SK-N-SH treated with all-trans-retinoic acid at 6 μM for 48 hours (cell line): ENCODE measurements at regions not wholly inside any gene's neighbourhood (a gene's known extent, or its start where the extent isn't known, plus 50 kb on each side); places are given as distances from the start of the nearest gene placed in this dataset.

Source experiments
- ARNTL ChIP-seq: fragments of 450-650 bp; formaldehyde crosslinking; IDR thresholded peaks from 2 replicates; pipeline ENCODE4 v1.5.0; 2020; ENCODE audit warnings: low read depth, mild to moderate bottlenecking, moderate library complexity, borderline replicate concordance
- BACH2 ChIP-seq: fragments of 250-450 bp; sonication (Bioruptor Pico); IDR thresholded peaks from 2 replicates; pipeline ENCODE4 v1.9.0; 2021; ENCODE audit warnings: mild to moderate bottlenecking, borderline replicate concordance
- PPARA ChIP-seq: fragments of 250-450 bp; sonication (Bioruptor Pico); IDR thresholded peaks from 2 replicates; pipeline ENCODE4 v1.5.0; 2020; ENCODE audit warnings: mild to moderate bottlenecking, borderline replicate concordance
- SNAI2 ChIP-seq: fragments of 250-450 bp; sonication (Bioruptor Pico); IDR thresholded peaks from 2 replicates; pipeline ENCODE4 v1.5.0; 2020; ENCODE audit warnings: mild to moderate bottlenecking, moderate library complexity
- ZNF8 ChIP-seq: fragments of 450-650 bp; formaldehyde crosslinking; IDR thresholded peaks from 2 replicates; pipeline ENCODE4 v1.5.0; 2020; ENCODE audit warnings: mild to moderate bottlenecking, moderate library complexity
- TF ChIP-seq, protein P1 (sequence below): fragments of 250-450 bp; sonication (Bioruptor Pico); IDR thresholded peaks from 2 replicates; pipeline ENCODE4 v1.8.0; 2020; ENCODE audit warnings: mild to moderate bottlenecking, moderate library complexity, borderline replicate concordance
- TF ChIP-seq, protein P2 (sequence below): fragments of 250-450 bp; sonication (Bioruptor Pico); IDR thresholded peaks from 2 replicates; pipeline ENCODE4 v1.5.1; 2021; ENCODE audit warnings: mild to moderate bottlenecking, moderate library complexity
- TF ChIP-seq, protein P3 (sequence below): fragments of 250-450 bp; sonication (Bioruptor Pico); IDR thresholded peaks from 2 replicates; pipeline ENCODE4 v1.5.0; 2020; ENCODE audit warnings: mild to moderate bottlenecking, moderate library complexity

DNA sequence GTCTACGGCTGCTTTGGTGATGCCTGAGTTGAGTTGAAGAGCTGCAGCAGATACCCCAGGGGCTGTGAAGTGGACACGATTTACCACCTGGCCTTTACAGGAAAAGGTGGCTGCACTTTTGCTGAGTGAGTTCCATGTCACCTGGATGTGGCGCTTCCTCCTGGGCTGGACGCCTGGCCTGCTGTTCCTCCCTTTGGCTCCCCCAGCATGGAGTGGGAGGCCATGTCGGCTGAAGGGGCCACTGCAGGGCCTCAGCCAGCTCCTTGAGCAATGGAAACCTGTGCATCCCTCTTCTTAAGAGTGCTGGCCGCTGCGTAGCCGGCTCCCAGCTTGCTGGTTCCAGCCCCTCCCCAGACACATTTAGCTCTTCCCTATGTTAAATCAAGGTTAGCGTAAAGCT lies 221.0 kb downstream of the GLRX3 start:
- TF ChIP-seq, protein P1, sequence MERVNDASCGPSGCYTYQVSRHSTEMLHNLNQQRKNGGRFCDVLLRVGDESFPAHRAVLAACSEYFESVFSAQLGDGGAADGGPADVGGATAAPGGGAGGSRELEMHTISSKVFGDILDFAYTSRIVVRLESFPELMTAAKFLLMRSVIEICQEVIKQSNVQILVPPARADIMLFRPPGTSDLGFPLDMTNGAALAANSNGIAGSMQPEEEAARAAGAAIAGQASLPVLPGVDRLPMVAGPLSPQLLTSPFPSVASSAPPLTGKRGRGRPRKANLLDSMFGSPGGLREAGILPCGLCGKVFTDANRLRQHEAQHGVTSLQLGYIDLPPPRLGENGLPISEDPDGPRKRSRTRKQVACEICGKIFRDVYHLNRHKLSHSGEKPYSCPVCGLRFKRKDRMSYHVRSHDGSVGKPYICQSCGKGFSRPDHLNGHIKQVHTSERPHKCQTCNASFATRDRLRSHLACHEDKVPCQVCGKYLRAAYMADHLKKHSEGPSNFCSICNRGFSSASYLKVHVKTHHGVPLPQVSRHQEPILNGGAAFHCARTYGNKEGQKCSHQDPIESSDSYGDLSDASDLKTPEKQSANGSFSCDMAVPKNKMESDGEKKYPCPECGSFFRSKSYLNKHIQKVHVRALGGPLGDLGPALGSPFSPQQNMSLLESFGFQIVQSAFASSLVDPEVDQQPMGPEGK (CRISPR knock-in tag): no peak
- TF ChIP-seq, protein P2, sequence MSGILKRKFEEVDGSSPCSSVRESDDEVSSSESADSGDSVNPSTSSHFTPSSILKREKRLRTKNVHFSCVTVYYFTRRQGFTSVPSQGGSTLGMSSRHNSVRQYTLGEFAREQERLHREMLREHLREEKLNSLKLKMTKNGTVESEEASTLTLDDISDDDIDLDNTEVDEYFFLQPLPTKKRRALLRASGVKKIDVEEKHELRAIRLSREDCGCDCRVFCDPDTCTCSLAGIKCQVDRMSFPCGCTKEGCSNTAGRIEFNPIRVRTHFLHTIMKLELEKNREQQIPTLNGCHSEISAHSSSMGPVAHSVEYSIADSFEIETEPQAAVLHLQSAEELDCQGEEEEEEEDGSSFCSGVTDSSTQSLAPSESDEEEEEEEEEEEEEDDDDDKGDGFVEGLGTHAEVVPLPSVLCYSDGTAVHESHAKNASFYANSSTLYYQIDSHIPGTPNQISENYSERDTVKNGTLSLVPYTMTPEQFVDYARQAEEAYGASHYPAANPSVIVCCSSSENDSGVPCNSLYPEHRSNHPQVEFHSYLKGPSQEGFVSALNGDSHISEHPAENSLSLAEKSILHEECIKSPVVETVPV (CRISPR knock-in tag): no peak
- TF ChIP-seq PPARA (CRISPR knock-in tag) (no peak), SNAI2 (CRISPR knock-in tag) (no peak), ARNTL (CRISPR knock-in tag) (no peak), BACH2 (CRISPR knock-in tag) (no peak), ZNF8 (CRISPR knock-in tag) (no peak)
- TF ChIP-seq, protein P3, sequence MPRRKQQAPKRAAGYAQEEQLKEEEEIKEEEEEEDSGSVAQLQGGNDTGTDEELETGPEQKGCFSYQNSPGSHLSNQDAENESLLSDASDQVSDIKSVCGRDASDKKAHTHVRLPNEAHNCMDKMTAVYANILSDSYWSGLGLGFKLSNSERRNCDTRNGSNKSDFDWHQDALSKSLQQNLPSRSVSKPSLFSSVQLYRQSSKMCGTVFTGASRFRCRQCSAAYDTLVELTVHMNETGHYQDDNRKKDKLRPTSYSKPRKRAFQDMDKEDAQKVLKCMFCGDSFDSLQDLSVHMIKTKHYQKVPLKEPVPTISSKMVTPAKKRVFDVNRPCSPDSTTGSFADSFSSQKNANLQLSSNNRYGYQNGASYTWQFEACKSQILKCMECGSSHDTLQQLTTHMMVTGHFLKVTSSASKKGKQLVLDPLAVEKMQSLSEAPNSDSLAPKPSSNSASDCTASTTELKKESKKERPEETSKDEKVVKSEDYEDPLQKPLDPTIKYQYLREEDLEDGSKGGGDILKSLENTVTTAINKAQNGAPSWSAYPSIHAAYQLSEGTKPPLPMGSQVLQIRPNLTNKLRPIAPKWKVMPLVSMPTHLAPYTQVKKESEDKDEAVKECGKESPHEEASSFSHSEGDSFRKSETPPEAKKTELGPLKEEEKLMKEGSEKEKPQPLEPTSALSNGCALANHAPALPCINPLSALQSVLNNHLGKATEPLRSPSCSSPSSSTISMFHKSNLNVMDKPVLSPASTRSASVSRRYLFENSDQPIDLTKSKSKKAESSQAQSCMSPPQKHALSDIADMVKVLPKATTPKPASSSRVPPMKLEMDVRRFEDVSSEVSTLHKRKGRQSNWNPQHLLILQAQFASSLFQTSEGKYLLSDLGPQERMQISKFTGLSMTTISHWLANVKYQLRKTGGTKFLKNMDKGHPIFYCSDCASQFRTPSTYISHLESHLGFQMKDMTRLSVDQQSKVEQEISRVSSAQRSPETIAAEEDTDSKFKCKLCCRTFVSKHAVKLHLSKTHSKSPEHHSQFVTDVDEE (CRISPR knock-in tag): no peak
